GM18502 (cell line): ENCODE measurements at regions not wholly inside any gene's neighbourhood (a gene's known extent, or its start where the extent isn't known, plus 50 kb on each side); places are given as distances from the start of the nearest gene placed in this dataset.

Source experiments
- ATAC-seq: cut with Tn5 transposase; IDR thresholded peaks from one replicate; pipeline ENCODE4 v1.9.1; 2021; ENCODE audit warnings: mild to moderate bottlenecking; ENCODE audit not compliant: unreplicated experiment, poor library complexity

DNA sequence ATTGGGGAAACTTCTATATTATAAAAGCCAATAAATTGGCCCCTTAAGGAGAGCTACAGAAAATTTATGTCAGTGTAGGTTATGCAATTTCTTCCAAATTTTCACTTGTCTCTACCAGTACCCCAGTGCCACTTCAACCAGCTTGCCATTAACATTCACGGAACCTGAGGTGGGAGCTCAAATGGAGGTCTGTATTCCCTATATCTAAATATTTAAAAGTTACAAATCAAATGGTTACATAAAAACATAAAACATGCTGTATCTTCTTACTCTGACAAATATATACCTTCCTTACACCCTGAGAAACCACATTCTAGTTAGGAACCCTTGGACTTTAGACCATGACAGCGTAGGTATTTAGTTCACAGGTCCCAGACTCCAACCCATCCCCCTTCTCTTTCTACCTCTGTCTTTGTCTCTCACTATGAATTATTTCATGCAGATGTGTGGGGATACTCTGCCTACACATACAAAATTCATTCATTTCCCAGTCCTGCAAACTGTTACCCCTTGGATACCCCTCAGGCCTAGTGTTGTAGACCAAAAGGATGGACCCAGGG lies 127.8 kb upstream of the PMFBP1 start:
- ATAC-seq = no peak

DNA sequence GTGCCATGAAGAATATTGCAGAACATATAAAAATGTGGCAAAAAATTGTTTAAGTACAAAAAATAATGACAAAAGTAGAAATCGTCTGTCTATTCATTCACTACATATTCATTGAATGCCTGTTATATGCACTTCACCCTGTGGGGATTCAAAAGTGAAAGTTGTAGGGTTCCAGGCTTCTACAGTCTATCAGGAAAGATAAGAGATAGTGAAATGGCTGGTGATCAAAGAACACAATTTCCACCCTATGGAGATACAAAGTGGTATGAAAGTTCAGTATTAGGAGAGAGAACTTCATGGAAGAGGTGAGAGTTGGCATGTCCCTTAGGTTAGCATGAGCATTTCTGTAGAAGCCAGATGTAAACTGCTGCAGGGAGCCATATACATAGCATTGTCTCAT lies 127.0 kb upstream of the PMFBP1 start:
- no peak for ATAC-seq

DNA sequence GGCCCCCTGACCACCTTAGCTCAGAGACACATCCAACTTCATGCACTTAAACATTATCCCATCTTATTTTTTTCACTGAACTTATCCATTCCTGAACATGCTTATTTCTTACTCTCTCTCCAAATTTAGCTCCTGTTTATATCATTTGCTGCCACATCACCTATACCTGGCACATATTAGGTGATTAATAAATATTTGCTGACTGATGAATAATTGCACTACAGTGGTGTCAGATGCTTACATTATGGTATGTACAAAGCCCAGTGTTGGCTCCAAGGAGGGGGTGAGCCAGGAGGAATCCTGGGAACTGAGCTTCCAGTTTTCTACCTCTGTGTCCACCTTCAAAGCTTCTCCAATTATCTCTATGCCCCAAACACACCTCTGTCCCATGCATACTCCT lies 124.0 kb upstream of the PMFBP1 start:
- no peak for ATAC-seq

DNA sequence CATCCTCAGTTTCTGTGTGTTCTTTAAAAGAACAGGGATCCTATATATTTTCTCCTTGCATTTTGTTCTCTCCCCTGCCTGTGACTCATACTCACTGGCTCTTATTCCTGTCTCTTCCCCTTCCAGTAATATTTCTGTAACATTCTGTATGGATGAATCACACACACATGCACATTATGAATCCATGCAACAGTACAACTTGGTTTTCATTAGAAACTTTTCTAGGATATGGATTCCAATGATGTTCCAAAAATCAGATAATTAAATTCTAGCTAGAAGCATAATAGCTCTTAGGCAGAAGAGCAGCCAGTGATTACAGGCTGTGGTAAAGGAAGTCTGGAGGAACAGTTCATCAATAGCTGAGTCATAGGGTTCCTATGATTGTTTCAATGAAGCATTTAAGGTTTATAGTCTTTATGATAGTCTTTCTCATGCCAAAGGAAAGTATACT lies 119.6 kb upstream of the PMFBP1 start:
- no peak for ATAC-seq

DNA sequence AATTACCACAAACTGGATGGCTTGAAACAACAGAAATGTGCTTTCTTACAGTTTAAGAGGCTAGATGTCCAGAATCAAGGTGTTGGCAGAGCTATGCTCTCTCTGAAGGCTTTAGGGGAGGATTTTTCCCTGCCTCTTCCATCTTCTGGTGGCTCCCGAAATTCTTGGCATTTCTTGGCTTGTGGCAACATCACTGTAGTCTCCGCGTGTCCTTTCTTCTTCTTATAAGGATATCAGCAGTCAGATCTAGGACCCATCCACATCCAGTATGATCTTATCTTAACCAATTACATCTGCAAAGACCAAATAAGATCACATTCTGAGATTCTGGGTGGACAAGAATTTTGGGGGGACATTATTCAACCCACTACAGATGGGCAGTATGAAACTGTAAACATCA lies 119.2 kb upstream of the PMFBP1 start:
- no peak for ATAC-seq

DNA sequence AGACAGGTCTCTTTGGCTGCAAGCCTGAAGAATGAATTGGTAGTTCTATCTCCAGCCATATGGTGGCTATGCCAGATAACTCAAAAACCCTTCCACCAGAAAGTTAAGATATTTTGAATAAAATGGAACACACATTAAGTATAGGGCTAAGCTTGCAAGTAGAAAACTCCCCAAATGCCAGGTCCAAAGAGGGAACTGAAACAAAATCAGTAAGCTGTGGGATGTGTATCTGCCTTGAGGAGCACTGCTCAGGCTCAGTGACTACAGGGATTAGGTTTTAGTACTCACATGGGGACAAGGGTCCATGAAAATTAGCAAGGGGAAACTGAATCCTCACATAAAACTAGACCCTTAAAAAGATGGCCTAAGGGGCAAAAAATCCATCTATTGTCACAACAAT lies 115.7 kb upstream of the PMFBP1 start:
- no peak for ATAC-seq

DNA sequence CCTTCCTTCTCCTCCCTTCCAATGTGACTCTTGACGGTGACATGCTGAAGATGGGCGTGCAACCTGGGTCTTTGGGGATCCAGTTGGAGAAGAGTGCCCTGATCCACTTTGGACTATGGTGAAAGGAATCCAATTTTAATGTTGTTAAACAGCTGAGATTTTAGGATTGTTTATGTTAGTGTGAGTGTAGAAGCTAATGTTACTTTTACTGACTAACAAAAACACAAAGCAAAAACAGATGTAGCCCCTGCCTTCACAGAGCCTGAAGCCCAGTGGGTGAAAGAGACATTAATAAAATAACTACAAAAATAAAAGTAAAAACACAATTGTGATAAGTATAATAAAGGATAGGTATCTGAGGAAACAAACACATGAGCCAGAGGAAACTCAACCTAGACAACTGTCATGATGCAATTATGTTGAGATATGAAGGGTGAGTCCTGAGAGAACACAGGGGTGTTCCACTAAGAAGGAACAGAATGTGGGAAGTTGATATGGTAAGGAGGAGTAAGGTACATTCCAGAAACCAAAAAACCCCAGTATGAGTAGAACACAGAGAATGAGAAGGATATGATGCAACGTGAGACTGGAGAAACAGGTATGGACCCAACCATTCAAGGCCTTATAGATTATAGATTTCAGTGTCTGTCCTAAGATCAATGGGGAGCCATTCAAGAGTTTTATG lies 115.1 kb upstream of the PMFBP1 start:
- no peak for ATAC-seq

DNA sequence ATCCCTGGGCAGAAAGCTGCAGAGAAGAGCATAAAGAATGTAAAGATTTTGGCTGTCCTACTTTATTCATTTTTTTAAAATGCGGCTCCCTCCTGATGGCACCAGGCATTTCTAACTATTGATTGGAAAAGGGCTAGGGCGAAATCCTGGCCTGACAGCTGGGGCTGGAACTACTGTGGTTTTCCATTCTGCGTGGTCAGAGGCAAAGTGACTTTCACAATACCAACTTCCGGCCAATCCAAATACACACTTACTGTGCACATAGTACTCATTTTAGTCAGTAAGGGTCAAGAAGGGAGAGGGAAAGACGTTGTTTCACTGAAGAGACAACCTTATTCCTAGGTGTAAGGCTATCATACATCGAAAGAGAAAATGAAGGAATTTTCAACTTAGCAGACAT lies 113.8 kb upstream of the PMFBP1 start:
- ATAC-seq = no peak

DNA sequence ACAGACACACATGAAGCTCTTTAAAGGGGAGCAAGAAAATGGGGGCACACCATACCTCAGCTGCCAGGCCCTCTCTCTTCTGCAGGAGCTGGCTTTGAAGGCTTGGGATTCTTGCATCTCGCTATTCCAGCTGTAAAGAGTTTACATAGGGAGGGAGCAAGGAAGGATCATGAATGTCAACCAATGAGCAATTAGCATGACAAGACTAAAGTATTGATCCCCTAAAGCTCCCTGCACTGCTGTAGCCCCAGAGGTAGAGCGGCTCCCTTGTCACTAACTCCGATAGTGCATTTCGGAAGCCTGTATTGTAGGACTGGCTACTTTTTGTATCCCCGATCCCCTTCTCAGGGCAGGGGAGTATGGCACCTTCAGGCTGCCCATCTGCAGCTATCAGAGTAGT lies 113.4 kb upstream of the PMFBP1 start:
- no peak for ATAC-seq

DNA sequence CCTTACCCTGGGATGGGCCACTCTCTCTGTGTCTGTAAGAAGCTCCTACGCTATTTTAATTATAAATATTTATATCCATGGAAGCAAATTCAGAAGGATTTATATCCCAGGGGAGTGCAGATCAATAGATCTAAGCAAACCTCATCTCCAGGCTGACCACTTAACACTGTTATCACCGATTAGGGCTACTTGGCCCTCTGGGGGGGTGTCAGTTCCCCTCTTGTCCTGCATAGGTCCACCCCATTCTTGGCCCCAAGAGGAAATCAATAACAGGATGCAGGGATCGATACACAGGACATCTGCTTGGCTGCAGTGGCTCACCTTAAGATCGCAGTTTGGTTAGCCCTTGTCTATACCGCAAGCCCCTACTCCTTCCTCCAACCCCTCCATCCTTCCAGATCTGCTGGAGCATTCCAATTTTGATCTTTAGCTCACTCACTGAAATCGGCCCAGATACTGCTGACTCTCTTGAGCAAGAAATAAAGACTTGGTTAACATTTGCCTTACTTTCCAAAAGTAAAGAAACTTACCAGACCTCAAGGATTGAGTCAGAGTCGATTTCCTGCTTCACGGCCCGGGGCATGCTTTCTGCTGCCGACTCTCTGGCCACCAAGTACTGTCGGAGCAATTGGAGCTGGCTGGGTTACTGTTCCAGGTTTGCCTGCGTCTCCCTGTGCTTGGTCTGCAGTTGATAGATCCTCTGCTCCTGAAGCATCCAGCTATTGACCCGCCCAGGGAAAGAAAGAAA lies 112.3 kb upstream of the PMFBP1 start:
- ATAC-seq = no peak

DNA sequence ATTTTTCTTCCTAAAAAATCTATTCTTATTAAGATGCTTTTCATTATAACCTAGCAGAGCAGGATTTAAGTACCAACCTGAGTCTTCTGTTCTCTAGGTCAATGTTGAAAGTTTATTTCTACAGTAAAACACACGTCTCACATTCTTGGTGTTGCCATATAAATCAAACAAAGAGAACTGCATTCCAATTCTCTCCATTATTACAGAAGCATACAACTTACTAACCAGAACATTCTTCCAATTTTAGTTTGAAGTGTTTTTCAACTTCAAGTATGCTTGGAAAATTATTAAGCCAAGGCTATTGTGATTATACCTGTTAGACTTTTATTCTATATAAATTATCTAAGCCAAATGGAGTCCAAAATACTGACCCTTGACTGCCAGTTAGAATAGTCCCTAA lies 110.4 kb upstream of the PMFBP1 start:
- no peak for ATAC-seq

DNA sequence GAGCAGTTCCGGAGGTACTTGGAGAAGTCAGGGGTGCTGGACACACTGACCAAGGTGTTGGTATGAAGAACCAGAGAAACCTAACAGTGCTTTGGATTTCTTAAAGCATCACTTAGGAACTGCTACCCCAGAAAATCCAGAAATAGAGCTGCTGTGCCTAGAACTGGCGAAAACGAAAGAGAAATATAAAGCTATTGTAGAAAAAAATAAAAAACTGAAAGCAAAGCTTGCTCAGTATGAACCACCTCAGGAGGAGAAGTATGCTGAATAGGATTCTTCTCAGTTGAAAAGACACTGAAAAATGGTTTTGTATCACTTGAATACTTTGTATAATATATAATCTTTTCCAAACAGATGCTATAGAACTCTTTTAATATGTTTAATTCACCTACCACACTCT lies 106.3 kb upstream of the PMFBP1 start:
- ATAC-seq = no peak

DNA sequence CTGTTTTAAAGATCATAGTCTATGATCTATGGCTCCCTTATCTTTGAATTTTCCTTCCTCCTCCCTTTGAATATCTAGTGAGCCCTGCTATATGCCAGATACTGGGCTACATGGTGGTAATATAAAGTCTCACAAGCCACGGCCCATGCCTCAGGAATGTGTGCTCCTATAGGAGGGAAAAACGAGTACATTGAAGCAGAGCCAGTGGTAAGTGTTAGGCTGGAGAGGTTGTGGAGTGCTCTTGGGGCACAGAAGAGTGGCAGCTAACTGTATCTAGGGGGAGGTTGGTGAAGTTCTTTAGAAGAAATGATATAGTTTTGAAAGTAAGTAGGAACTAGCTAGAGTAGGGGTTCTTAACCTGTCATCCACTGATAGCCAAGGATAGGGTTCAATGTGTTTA lies 105.8 kb upstream of the PMFBP1 start:
- ATAC-seq = no peak

DNA sequence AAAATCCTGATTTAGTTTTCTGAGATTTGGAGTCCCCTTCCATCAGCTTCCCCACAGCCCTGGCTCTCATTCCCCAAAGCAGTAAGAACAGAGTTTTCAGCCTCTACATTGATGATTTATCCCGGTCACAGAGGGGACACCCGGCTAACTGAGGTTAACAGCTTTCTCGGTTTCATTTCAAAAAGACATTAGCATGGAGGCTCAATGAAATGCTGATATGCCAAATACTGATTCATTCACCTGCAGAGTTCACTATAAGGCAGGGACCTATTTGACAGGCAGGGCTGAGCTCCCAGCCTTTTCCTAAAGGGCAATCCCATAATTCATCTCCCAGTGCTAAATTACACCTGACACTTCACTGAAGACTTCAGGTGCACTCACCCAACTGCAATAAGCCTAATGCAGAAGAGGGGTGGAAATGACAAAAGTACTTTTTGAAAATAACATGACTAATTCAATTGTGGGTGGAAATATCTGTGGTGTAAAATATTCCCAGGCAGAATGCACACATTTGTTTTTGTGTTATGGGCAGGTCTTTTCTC lies 99.8 kb upstream of the PMFBP1 start:
- no peak for ATAC-seq

DNA sequence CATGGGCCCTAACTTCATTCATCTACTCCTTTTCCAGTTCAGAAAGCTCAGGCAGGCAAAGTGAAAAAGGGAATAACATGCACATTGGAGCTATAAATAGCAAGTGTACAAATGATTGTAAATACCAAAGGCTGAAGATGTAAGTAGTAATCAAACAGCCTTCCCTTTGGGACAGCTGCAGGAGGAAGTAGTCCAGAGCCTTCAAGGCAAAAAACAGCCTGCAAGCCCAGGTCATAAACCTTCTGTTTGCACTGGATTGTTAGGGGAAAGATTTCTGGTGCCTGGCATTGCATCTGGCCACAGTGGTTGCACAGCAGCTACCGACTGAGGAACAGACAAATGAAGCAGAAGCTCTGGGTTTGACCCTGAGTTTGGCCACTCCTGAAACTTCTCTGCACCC lies 98.6 kb upstream of the PMFBP1 start:
- ATAC-seq = no peak

DNA sequence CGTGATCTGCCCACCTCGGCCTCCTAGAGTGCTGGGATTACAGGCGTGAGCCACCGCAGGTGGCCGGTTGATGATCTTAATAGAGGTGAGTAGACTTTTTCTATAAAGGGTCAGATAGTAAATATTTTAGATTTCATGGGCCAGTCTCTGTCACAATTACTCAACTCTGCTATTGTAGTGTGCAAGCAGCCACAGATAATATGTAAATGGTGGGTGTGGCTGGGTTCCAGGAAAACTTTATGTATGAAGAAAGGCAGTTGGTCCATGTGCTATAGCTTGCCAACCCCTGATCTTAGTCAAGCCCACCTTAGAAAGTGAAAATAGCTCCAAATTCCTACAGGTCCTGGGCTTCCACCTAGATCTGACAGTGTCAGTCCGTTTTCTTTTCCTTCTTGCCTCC lies 94.9 kb upstream of the PMFBP1 start:
- ATAC-seq = no peak

DNA sequence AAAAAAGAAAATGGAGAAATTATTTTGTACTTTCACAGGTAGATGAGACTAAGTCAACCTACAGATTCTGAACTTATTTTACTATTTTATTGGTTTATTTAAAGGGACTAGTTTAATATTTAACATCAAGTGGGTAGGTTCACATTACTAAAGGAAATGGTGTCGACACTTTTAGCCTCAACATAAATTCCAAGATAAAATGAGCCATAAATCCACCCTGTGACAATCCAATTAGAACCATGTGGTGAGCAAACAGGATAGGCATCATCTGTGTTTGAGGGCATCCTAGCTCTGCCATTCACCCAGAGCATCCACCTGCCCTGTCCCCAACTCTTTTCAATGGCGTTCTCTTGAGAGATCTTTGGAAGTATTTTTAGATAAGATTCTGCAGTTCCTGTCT lies 92.8 kb upstream of the PMFBP1 start:
- ATAC-seq = no peak

DNA sequence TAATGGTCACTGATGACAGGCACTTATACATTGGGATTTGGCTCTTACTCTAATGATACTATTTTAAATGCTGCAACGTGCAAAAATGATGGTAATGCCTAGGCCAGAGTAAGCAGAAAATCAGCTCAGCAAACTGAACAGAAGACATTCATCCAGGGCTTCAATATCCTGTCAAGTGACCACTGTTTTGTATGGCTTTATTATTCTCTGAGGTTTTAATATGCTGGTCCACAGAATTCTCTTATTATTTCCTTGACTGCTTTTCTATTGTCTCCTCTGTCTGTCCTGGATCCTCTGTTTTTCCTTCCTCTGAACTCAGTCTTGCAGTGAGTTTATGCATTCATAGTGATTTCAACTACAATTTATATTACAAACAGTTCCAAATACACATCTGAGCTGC lies 90.8 kb upstream of the PMFBP1 start:
- no peak for ATAC-seq

DNA sequence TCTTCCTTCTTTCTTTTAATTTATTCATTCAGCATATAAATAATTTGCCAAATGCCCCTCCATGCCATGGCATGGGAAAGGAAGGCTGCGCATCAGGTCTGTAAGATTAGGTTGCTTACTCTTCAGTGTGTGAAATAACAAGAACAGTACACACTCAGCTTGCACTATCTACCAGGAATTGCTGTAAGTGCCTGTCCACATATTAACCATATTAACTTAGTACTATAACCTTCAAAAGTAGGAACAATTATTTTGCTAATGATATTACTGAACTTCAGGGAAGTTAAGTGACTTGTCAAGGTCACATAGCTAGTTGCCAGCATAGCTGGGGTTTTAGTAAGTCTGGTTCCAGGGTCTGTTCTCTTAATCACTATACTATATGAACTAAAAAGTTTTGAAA lies 89.2 kb upstream of the PMFBP1 start:
- no peak for ATAC-seq

DNA sequence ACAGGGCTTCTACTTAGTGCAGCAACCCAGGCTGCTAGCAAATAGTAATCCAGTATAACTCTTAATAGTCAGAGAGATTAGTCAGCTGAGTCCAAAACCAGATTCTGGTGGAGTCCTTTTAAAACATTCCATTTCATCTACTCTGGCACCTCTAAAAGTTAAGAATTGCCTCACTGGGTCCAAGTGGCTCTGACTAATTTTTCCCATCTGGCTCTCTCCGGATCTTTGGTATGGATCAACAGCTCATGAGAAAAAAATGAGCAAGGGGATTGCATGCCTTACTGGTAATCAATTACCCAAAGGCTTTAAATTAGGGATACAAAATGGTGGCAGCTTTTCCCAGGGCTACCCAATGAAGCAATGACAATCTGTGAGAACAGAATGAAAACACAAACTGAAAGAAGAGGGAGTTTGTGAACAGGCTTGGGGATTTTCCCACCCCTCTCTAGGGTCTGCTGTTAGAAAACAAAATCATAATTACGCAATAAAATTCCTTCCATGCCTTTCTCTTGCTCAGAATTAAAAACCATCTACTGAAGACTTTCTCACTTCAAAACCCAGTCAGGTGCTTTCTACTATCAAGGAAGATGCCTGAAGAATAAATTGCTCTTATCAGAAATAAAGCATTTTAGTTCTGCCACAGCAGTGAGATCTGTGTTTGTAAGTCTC lies 84.6 kb upstream of the PMFBP1 start:
- ATAC-seq = no peak

DNA sequence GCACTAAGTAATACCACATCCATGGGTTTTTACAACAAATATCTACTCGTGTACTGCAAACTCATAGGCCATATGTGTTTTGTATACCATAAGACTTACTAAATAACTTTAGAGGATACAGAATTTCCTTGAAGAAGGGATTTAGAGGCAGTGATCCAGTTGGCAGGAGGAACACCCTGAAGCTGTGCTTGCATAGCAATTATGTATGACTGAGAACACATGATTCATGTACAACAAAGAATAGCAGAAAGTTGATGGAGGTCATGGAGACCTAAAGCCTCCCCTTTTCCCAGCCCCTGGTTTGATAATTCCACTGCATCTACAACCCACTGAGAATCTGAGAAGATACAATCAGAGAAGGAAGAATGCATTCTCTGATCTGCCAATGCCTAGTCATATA lies 83.8 kb upstream of the PMFBP1 start:
- no peak for ATAC-seq
